GM18517 (cell line): ENCODE measurements at regions not wholly inside any gene's neighbourhood (a gene's known extent, or its start where the extent isn't known, plus 50 kb on each side); places are given as distances from the start of the nearest gene placed in this dataset.

ENCODE experiments used
- ATAC-seq: cut with Tn5 transposase; IDR thresholded peaks from one replicate; pipeline ENCODE4 v1.9.1; 2021; ENCODE audit warnings: mild to moderate bottlenecking, moderate library complexity; ENCODE audit not compliant: unreplicated experiment

- ATAC-seq, result no peak
These were observed 318.3 kb downstream of the NDFIP2 start for GRCh38 chr13:79799059-79799867.

GRCh38 chr13:79796136-79796535 lies 315.2 kb downstream of the NDFIP2 start:
- no peak for ATAC-seq

- no peak for ATAC-seq
These were observed 314.0 kb downstream of the NDFIP2 start for GRCh38 chr13:79794931-79795330.

- no peak for ATAC-seq
These were observed 311.8 kb downstream of the NDFIP2 start for GRCh38 chr13:79792716-79793115.

GRCh38 chr13:79791471-79792042 lies 310.6 kb downstream of the NDFIP2 start:
- no peak for ATAC-seq

- no peak for ATAC-seq
These were observed 305.2 kb downstream of the NDFIP2 start for GRCh38 chr13:79786176-79786575.

GRCh38 chr13:79782541-79783205 lies 301.7 kb downstream of the NDFIP2 start:
- no peak for ATAC-seq

GRCh38 chr13:79781829-79782540 lies 301.0 kb downstream of the NDFIP2 start:
- ATAC-seq, result no peak

GRCh38 chr13:79780240-79780639 lies 299.3 kb downstream of the NDFIP2 start:
- ATAC-seq, result no peak

GRCh38 chr13:79779761-79780160 lies 298.8 kb downstream of the NDFIP2 start:
- no peak for ATAC-seq

GRCh38 chr13:79778741-79779460 lies 297.9 kb downstream of the NDFIP2 start:
- no peak for ATAC-seq

- no peak for ATAC-seq
These were observed 296.5 kb downstream of the NDFIP2 start for GRCh38 chr13:79777504-79777903.

- ATAC-seq, result no peak
These were observed 295.8 kb downstream of the NDFIP2 start for GRCh38 chr13:79776531-79777295.

GRCh38 chr13:79775830-79776229 lies 294.9 kb downstream of the NDFIP2 start:
- no peak for ATAC-seq

- ATAC-seq, result no peak
These were observed 291.9 kb downstream of the NDFIP2 start for GRCh38 chr13:79772811-79773210.

GRCh38 chr13:79771493-79771892 lies 290.5 kb downstream of the NDFIP2 start:
- ATAC-seq, result no peak

GRCh38 chr13:79770056-79770455 lies 289.1 kb downstream of the NDFIP2 start:
- ATAC-seq, result no peak

GRCh38 chr13:79767126-79767525 lies 286.2 kb downstream of the NDFIP2 start:
- no peak for ATAC-seq

- ATAC-seq, result no peak
These were observed 284.4 kb downstream of the NDFIP2 start for GRCh38 chr13:79765331-79765730.

- ATAC-seq, result no peak
These were observed 269.1 kb downstream of the NDFIP2 start for GRCh38 chr13:79749984-79750551.
